NCI-H146 treated with DMSO at 0.1 percent for 48 hours (cell line): ENCODE measurements at regions not wholly inside any gene's neighbourhood (a gene's known extent, or its start where the extent isn't known, plus 50 kb on each side); places are given as distances from the start of the nearest gene placed in this dataset.

Experiments used
- DNase-seq: peaks from one replicate; lab custom pipeline; 2025; ENCODE audit not compliant: unreplicated experiment; lab: John Stamatoyannopoulos, UW

- DNase-seq = no peak
Observed at GRCh38 chr11:27968461-27968860, 139.5 kb downstream of the KIF18A start.

GRCh38 chr11:27965559-27965958 is 142.4 kb downstream of the KIF18A start:
- no peak for DNase-seq

- no peak for DNase-seq
Observed at GRCh38 chr11:27963370-27963769, 144.6 kb downstream of the KIF18A start.

- DNase-seq = no peak
Observed at GRCh38 chr11:27949951-27950738, 157.8 kb downstream of the KIF18A start.

GRCh38 chr11:27945348-27945747 is 162.6 kb downstream of the KIF18A start:
- peak; percentile 14 for DNase-seq

GRCh38 chr11:27938011-27938410 is 169.9 kb downstream of the KIF18A start:
- no peak for DNase-seq

- DNase-seq = no peak
Observed at GRCh38 chr11:27934830-27935145, 173.2 kb downstream of the KIF18A start.

GRCh38 chr11:27933992-27934829 is 173.7 kb downstream of the KIF18A start:
- no peak for DNase-seq

GRCh38 chr11:27931770-27932169 is 176.2 kb downstream of the KIF18A start:
- no peak for DNase-seq

GRCh38 chr11:27930946-27931345 is 177.0 kb downstream of the KIF18A start:
- DNase-seq = no peak

GRCh38 chr11:27928809-27929208 is 179.1 kb downstream of the KIF18A start:
- DNase-seq = no peak

- DNase-seq = no peak
Observed at GRCh38 chr11:27926981-27927481, 180.9 kb downstream of the KIF18A start.

GRCh38 chr11:27926486-27926885 is 181.5 kb downstream of the KIF18A start:
- no peak for DNase-seq

GRCh38 chr11:27921472-27921871 is 186.5 kb downstream of the KIF18A start:
- no peak for DNase-seq

GRCh38 chr11:27916541-27917100 is 191.3 kb downstream of the KIF18A start:
- no peak for DNase-seq

- no peak for DNase-seq
Observed at GRCh38 chr11:27914080-27914479, 193.9 kb downstream of the KIF18A start.

- DNase-seq = no peak
Observed at GRCh38 chr11:27913650-27914049, 194.3 kb downstream of the KIF18A start.

GRCh38 chr11:27912916-27913315 is 195.0 kb downstream of the KIF18A start:
- DNase-seq = no peak

- DNase-seq = no peak
Observed at GRCh38 chr11:27910186-27910931, 197.6 kb downstream of the KIF18A start.

GRCh38 chr11:27909386-27909785 is 198.6 kb downstream of the KIF18A start:
- no peak for DNase-seq

- DNase-seq = no peak
Observed at GRCh38 chr11:27908621-27909020, 199.3 kb downstream of the KIF18A start.
